SK-N-SH (cell line): ENCODE measurements at regions not wholly inside any gene's neighbourhood (a gene's known extent, or its start where the extent isn't known, plus 50 kb on each side); places are given as distances from the start of the nearest gene placed in this dataset.

Experiments
- CTCF ChIA-PET: fragments of 300-600, 350-600 bp; formaldehyde crosslinking; extraction: SDS; loops from one replicate; lab custom pipeline; 2021; lab: Yijun Ruan, JAX
- POLR2A ChIA-PET: fragments of 350-600 bp; sonication (Branson Sonifier 250); formaldehyde crosslinking; extraction: SDS; loops from one replicate; lab custom pipeline; 2020; ENCODE audit warnings: antibody characterized with exemption, inconsistent platforms; lab: Yijun Ruan, JAX
- DNase-seq: peaks from one replicate; pipeline ENCODE4 v3.0.0; 2012
- H2AFZ ChIP-seq: fragments of 200-600 bp; sonication (generic); 2 replicates; pipeline ENCODE4 v1.8.1; 2016; ENCODE audit warnings: antibody characterized with exemption, mild to moderate bottlenecking, low read depth
- H3F3A ChIP-seq: fragments of 200-600 bp; sonication (generic); replicated peaks from 2 replicates; pipeline ENCODE3; 2016; ENCODE audit warnings: antibody characterized with exemption, mild to moderate bottlenecking; ENCODE audit not compliant: insufficient read depth
- H3K27ac ChIP-seq, 2 experiments: fragments of 200-500 bp in 1 of 2; fragments of 200-600 bp in 1 of 2; sonication (Bioruptor generic) in 1 of 2; sonication (generic), shearing (Covaris generic) in 1 of 2; 2 replicates each; pipeline versions ENCODE4 v1.5.1 to v1.6.1; 2014 to 2016; ENCODE audit warnings: low read depth in 2 of 2, inconsistent platforms in 1 of 2, low read length in 1 of 2, mild to moderate bottlenecking in 1 of 2, mixed read lengths in 1 of 2
- H3K27me3 ChIP-seq: fragments of 200-600 bp; sonication (generic), shearing (Covaris generic); 2 replicates; pipeline ENCODE4 v1.6.1; 2016; ENCODE audit warnings: mixed run types; ENCODE audit not compliant: insufficient read depth
- H3K36me3 ChIP-seq, 2 experiments: fragments of 200-500 bp in 1 of 2; fragments of 200-600 bp in 1 of 2; sonication (Bioruptor generic) in 1 of 2; sonication (generic) in 1 of 2; replicated peaks in 1 of 2; 2 replicates each; pipeline versions ENCODE3 to v1.5.1; 2014 to 2016; ENCODE audit warnings: low read length in 1 of 2, mild to moderate bottlenecking in 1 of 2; ENCODE audit not compliant: insufficient read depth in 2 of 2, control insufficient read depth in 1 of 2
- H3K4me1 ChIP-seq, 2 experiments: fragments of 200-500 bp in 1 of 2; fragments of 200-600 bp in 1 of 2; sonication (Bioruptor generic) in 1 of 2; sonication (generic), shearing (Covaris generic) in 1 of 2; 2 replicates each; pipeline versions ENCODE4 v1.5.1 to v1.6.1; 2014 to 2016; ENCODE audit warnings: low read depth in 1 of 2, low read length in 1 of 2, mixed run types in 1 of 2; ENCODE audit not compliant: insufficient read depth in 2 of 2, control insufficient read depth in 1 of 2
- H3K4me2 ChIP-seq: fragments of 200-600 bp; sonication (generic), shearing (Covaris generic); 2 replicates; pipeline ENCODE4 v1.6.1; 2017; ENCODE audit warnings: mixed run types
- H3K4me3 ChIP-seq, 2 experiments: fragments of 200-500 bp in 1 of 2; fragments of 200-600 bp in 1 of 2; sonication (Bioruptor generic) in 1 of 2; sonication (generic), shearing (Covaris generic) in 1 of 2; 2 replicates each; pipeline versions ENCODE4 v1.5.1 to v1.8.1; 2014 to 2016; ENCODE audit warnings: low read depth in 2 of 2, inconsistent platforms in 1 of 2, low read length in 1 of 2, mild to moderate bottlenecking in 1 of 2, mixed read lengths in 1 of 2, moderate library complexity in 1 of 2
- H3K79me2 ChIP-seq: fragments of 200-600 bp; sonication (generic); 2 replicates; pipeline ENCODE4 v1.8.1; 2017; ENCODE audit warnings: mild to moderate bottlenecking; ENCODE audit not compliant: insufficient read depth
- H3K9ac ChIP-seq: fragments of 200-600 bp; sonication (generic); 2 replicates; pipeline ENCODE4 v1.6.1; 2017; ENCODE audit warnings: mixed run types
- H3K9me2 ChIP-seq: fragments of 200-600 bp; sonication (generic); 2 replicates; pipeline ENCODE4 v1.6.1; 2017; ENCODE audit warnings: mixed run types
- H3K9me3 ChIP-seq: fragments of 200-600 bp; sonication (generic); 2 replicates; pipeline ENCODE4 v1.6.1; 2017; ENCODE audit warnings: mixed run types, mild to moderate bottlenecking, moderate library complexity
- H4K20me1 ChIP-seq: fragments of 200-600 bp; sonication (generic); 2 replicates; pipeline ENCODE4 v1.6.1; 2017; ENCODE audit warnings: mild to moderate bottlenecking, mixed run types; ENCODE audit not compliant: insufficient read depth
- CTCF ChIP-seq: fragments of 200-600 bp; sonication (generic); IDR thresholded peaks from 2 replicates; pipeline ENCODE4 v1.6.1; 2017; ENCODE audit warnings: antibody characterized with exemption, mild to moderate bottlenecking, moderate library complexity
- ELF1 ChIP-seq: IDR thresholded peaks from 2 replicates; pipeline ENCODE4 v1.4.0; 2012
- EP300 ChIP-seq, 2 experiments: IDR thresholded peaks; 2 replicates each; pipeline versions ENCODE4 v1.4.0 to v1.6.1; 2012; ENCODE audit warnings: borderline replicate concordance in 1 of 2, low read depth in 1 of 2, low read length in 1 of 2
- EZH2phosphoT487 ChIP-seq: fragments of 200-600 bp; sonication (generic); IDR thresholded peaks from 2 replicates; pipeline ENCODE4 v1.6.1; 2017; ENCODE audit warnings: low read depth, mixed run types, mild to moderate bottlenecking, antibody characterized with exemption, moderate library complexity, borderline replicate concordance
- FOXJ3 ChIP-seq: sonication (generic); formaldehyde crosslinking; IDR thresholded peaks from 2 replicates; pipeline ENCODE4 v1.5.1; 2020; ENCODE audit warnings: mild to moderate bottlenecking, missing genetic modification reagents
- FOXM1 ChIP-seq: IDR thresholded peaks from 2 replicates; pipeline ENCODE4 v1.4.0; 2012; ENCODE audit warnings: low read depth, mild to moderate bottlenecking
- GABPA ChIP-seq: IDR thresholded peaks from 2 replicates; pipeline ENCODE4 v1.4.0; 2012; ENCODE audit warnings: low read depth, mild to moderate bottlenecking
- GATA2 ChIP-seq: sonication (generic); formaldehyde crosslinking; IDR thresholded peaks from 2 replicates; pipeline ENCODE4 v1.5.0; 2020; ENCODE audit warnings: mild to moderate bottlenecking, missing genetic modification reagents
- IRF3 ChIP-seq: fragments of 150-350 bp; IDR thresholded peaks from 2 replicates; pipeline ENCODE4 v1.6.1; 2016; ENCODE audit warnings: mild to moderate bottlenecking, low read depth, low read length
- NFIC ChIP-seq: IDR thresholded peaks from 2 replicates; pipeline ENCODE4 v1.4.0; 2012; ENCODE audit warnings: borderline replicate concordance
- NRF1 ChIP-seq: IDR thresholded peaks from 2 replicates; pipeline ENCODE4 v1.6.1; 2012; ENCODE audit warnings: low read depth, mild to moderate bottlenecking, low read length
- RAD21 ChIP-seq: IDR thresholded peaks from 2 replicates; pipeline ENCODE4 v1.6.1; 2012; ENCODE audit warnings: mild to moderate bottlenecking, low read length
- RCOR1 ChIP-seq: fragments of 150-350 bp; IDR thresholded peaks from 2 replicates; pipeline ENCODE4 v1.6.1; 2017; ENCODE audit warnings: antibody characterized with exemption, low read length
- REST ChIP-seq: IDR thresholded peaks from 2 replicates; pipeline ENCODE4 v1.6.1; 2012; ENCODE audit warnings: mild to moderate bottlenecking, low read depth, low read length, moderate library complexity
- SIN3A ChIP-seq: IDR thresholded peaks from 2 replicates; pipeline ENCODE4 v1.6.1; 2012; ENCODE audit warnings: low read depth, mild to moderate bottlenecking, low read length, moderate library complexity, borderline replicate concordance
- SMC3 ChIP-seq: IDR thresholded peaks from 2 replicates; pipeline ENCODE4 v1.6.1; 2012; ENCODE audit warnings: low read depth, low read length, improper control_type of control experiment
- USF1 ChIP-seq: IDR thresholded peaks from 2 replicates; pipeline ENCODE4 v1.4.0; 2012; ENCODE audit warnings: low read depth, borderline replicate concordance
- WGBS: methylation state at CpG from one replicate; pipeline ENCODE4 v1.1.6; 2017; ENCODE audit warnings: low lambda C conversion rate; 5-methylcytosine and 5-hydroxymethylcytosine counted together

- TF ChIP-seq GATA2 (CRISPR knock-in tag) (no peak), NRF1 (no peak), FOXJ3 (no peak)
Measured at GRCh38 chr3:94616833-94617232, 554.0 kb downstream of the NSUN3 start (continued).

GRCh38 chr3:94617312-94617711, 554.5 kb downstream of the NSUN3 start:
- Histone ChIP-seq H3F3A (no peaks in the 10 kb centered on the region), H3K9ac (no peak overlapping the region), H4K20me1 (no peaks in the 10 kb centered on the region), H3K4me3 (no peak overlapping the region), H3K36me3 (no peaks in the 10 kb centered on the region), H3K9me2 (no peaks in the 10 kb centered on the region), H3K79me2 (no peaks in the 10 kb centered on the region), H3K4me1 (no peaks in the 10 kb centered on the region), H2AFZ (no peak overlapping the region), H3K27me3 (no peaks in the 10 kb centered on the region), H3K27ac (no peak overlapping the region), H3K4me2 (no peak overlapping the region), H3K9me3 (no peaks in the 10 kb centered on the region)
- ChIA-PET CTCF (interaction anchor here (0.6 kb wide), 1 partner anchor 878 kb away, joined by 3 read pairs; no protein-coding TSS in a partner anchor), POLR2A (no interaction called here)
- no peak for DNase-seq
- no peak for TF ChIP-seq ELF1
- no peak for TF ChIP-seq SMC3
- TF ChIP-seq USF1: no peak
- TF ChIP-seq GATA2 (CRISPR knock-in tag): no peak
- no peak for TF ChIP-seq IRF3
- no peak for TF ChIP-seq NFIC
- no peak for TF ChIP-seq CTCF
- TF ChIP-seq SIN3A: no peak
- no peak for TF ChIP-seq REST
- no peak for TF ChIP-seq RCOR1
- no peak for TF ChIP-seq FOXM1
- no peak for TF ChIP-seq GABPA
- TF ChIP-seq RAD21: no peak
- TF ChIP-seq EP300 (IDR thresholded peaks at IDR 0.05; ENCODE audit: borderline replicate concordance in 1 of 2, low read depth in 1 of 2, low read length in 1 of 2): no peak
- TF ChIP-seq EZH2phosphoT487: no peak
- 80% methylated on average over 2 of the region's 2 CpGs for WGBS
